ENCODE measurements at regions not wholly inside any gene's neighbourhood (a gene's known extent, or its start where the extent isn't known, plus 50 kb on each side); places are given as distances from the start of the nearest gene placed in this dataset.

DNA sequence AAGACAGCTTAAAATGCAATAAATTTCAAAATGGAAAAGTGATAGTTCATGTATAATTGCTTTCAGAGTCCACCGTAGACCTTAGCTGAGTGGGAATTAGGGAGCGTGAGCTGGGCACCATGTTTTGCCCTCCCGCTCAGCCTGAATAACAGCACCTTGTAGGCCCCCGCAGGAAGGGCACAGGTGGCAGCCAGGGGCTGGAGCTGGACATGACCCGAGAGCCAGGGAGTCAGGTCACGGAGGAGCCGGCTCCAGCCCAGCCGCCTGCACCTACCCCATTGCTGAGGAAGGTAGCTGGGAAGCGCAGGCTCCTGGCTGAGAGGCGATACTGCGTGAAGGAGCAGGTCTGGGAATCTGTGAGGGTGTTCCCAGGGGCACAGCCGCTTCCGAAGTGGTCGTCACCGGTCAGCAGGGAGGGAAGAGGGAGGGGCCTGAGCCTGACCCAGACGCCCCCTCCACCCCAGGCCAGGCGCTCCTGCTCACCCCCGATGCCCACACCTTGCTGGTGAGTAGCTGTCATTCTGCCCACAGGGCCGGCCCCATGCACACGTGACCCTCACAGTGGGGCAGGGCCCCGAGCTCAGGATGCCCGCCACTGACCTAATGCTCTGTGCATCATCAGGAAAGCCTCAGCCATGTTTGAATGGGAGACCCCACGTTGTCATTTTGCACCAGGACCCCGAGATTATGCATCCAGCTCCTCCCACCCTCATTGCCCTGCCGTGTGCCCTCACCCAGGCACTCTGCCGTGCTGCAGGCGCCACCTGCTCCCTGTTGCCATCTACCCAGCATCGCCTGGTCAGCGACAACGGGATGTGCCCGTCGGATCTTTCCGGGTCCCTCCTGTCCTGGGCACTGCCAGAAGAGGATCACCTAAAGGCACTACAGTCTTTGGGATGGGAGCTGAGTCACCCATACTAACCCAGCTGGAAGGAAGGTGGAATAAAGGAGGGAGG lies 129.2 kb upstream of the TCERG1L start:
- TF ChIP-seq, protein P1, sequence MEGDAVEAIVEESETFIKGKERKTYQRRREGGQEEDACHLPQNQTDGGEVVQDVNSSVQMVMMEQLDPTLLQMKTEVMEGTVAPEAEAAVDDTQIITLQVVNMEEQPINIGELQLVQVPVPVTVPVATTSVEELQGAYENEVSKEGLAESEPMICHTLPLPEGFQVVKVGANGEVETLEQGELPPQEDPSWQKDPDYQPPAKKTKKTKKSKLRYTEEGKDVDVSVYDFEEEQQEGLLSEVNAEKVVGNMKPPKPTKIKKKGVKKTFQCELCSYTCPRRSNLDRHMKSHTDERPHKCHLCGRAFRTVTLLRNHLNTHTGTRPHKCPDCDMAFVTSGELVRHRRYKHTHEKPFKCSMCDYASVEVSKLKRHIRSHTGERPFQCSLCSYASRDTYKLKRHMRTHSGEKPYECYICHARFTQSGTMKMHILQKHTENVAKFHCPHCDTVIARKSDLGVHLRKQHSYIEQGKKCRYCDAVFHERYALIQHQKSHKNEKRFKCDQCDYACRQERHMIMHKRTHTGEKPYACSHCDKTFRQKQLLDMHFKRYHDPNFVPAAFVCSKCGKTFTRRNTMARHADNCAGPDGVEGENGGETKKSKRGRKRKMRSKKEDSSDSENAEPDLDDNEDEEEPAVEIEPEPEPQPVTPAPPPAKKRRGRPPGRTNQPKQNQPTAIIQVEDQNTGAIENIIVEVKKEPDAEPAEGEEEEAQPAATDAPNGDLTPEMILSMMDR (IDR thresholded peaks at IDR 0.05): no peak
- no peak for TF ChIP-seq POLR2A (IDR thresholded peaks at IDR 0.05)

Measured in body of pancreas (tissue), 4 donors.